SH-SY5Y (cell line): ENCODE measurements at regions not wholly inside any gene's neighbourhood (a gene's known extent, or its start where the extent isn't known, plus 50 kb on each side); places are given as distances from the start of the nearest gene placed in this dataset.

ENCODE experiments used
- GATA2 ChIP-seq: IDR thresholded peaks from 2 replicates; pipeline ENCODE4 v1.6.1; 2011; ENCODE audit warnings: mild to moderate bottlenecking, low read depth, low read length
- GATA3 ChIP-seq: IDR thresholded peaks from 2 replicates; pipeline ENCODE4 v1.6.1; 2011; ENCODE audit warnings: low read depth, mild to moderate bottlenecking, low read length, moderate library complexity

DNA sequence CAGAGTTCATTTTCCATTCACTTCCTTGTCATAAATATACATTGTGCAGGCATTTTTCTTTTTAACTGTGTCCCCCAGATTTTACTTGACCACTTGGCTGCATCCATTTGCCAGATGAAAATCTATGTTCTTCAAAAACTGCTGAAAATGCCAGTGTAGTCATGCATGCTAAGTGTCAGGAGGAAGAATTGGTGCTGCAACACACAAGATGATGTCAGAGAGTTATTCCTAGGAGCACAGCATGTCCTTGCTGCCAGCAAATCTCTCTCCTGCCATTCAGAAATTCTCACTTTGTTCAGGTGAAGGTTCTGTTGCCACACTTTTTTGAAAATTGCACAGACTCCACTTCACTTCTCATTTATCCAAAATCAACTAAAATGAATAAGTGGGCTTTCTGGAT, 106.4 kb upstream of the MAGI3 start:
- TF ChIP-seq GATA3 (no peak), GATA2 (no peak)
